ENCODE measurements at regions not wholly inside any gene's neighbourhood (a gene's known extent, or its start where the extent isn't known, plus 50 kb on each side); places are given as distances from the start of the nearest gene placed in this dataset.

- TF ChIP-seq SUZ12 (IDR thresholded peaks at IDR 0.05; ENCODE audit: extremely low read depth, insufficient read depth, insufficient read length) (no peak), ZNF274 (IDR thresholded peaks at IDR 0.05; ENCODE audit: low read depth, low read length) (no peak), YY1 (IDR thresholded peaks at IDR 0.05; ENCODE audit: insufficient read depth, insufficient read length) (no peak)
Measured at GRCh38 chr2:14340703-14341102, 291.8 kb upstream of the LRATD1 start.

All from NT2/D1 (cell line).